Activated CD8-positive, alpha-beta memory T cell treated with anti-CD3 and anti-CD28 coated beads, Interleukin-2, amount 50 U/mL, for 1 hour (primary cell): ENCODE measurements at regions not wholly inside any gene's neighbourhood (a gene's known extent, or its start where the extent isn't known, plus 50 kb on each side); places are given as distances from the start of the nearest gene placed in this dataset.
"Not testable (repeated sequence)": the region's sequence is repeated elsewhere in the genome, so short reads cannot be mapped to it uniquely, and the experiment has no call there.

Source experiments
- DNase-seq: peaks from one replicate; pipeline ENCODE4 v3.0.0-alpha.2; 2020; ENCODE audit errors: extremely low read depth

- no peak for DNase-seq
Measured at GRCh38 chr10:129194181-129194870, 272.7 kb upstream of the MGMT start.

- DNase-seq = no peak
Measured at GRCh38 chr10:129199826-129200225, 267.2 kb upstream of the MGMT start.

- no peak for DNase-seq
Measured at GRCh38 chr10:129203819-129204218, 263.2 kb upstream of the MGMT start.

- no peak for DNase-seq
Measured at GRCh38 chr10:129207297-129207696, 259.7 kb upstream of the MGMT start.

GRCh38 chr10:129210876-129211275, 256.2 kb upstream of the MGMT start:
- DNase-seq = no peak

- no peak for DNase-seq
Measured at GRCh38 chr10:129213256-129213655, 253.8 kb upstream of the MGMT start.

- not testable (repeated sequence) for DNase-seq
Measured at GRCh38 chr10:129213996-129214395, 253.0 kb upstream of the MGMT start.

- no peak for DNase-seq
Measured at GRCh38 chr10:129219364-129219763, 247.7 kb upstream of the MGMT start.

GRCh38 chr10:129222436-129222835, 244.6 kb upstream of the MGMT start:
- no peak for DNase-seq

GRCh38 chr10:129223363-129223762, 243.7 kb upstream of the MGMT start:
- DNase-seq = no peak

- DNase-seq = no peak
Measured at GRCh38 chr10:129224065-129224464, 243.0 kb upstream of the MGMT start.

GRCh38 chr10:129231821-129232220, 235.2 kb upstream of the MGMT start:
- no peak for DNase-seq

GRCh38 chr10:129233351-129234148, 233.5 kb upstream of the MGMT start:
- no peak for DNase-seq

- DNase-seq = no peak
Measured at GRCh38 chr10:129236274-129236691, 230.8 kb upstream of the MGMT start.

- no peak for DNase-seq
Measured at GRCh38 chr10:129241461-129241860, 225.6 kb upstream of the MGMT start.

- no peak for DNase-seq
Measured at GRCh38 chr10:129244298-129244697, 222.7 kb upstream of the MGMT start.

- DNase-seq = no peak
Measured at GRCh38 chr10:129244757-129245156, 222.3 kb upstream of the MGMT start.

GRCh38 chr10:129253161-129253864, 213.7 kb upstream of the MGMT start:
- DNase-seq = no peak

GRCh38 chr10:129253865-129254179, 213.2 kb upstream of the MGMT start:
- DNase-seq = no peak

- no peak for DNase-seq
Measured at GRCh38 chr10:129258283-129258923, 208.6 kb upstream of the MGMT start.

- DNase-seq = no peak
Measured at GRCh38 chr10:129259128-129259815, 207.8 kb upstream of the MGMT start.

- DNase-seq = no peak
Measured at GRCh38 chr10:129272176-129272575, 194.9 kb upstream of the MGMT start.
